GM12878 (cell line): ENCODE measurements at regions not wholly inside any gene's neighbourhood (a gene's known extent, or its start where the extent isn't known, plus 50 kb on each side); places are given as distances from the start of the nearest gene placed in this dataset.

ENCODE experiments used
- ATAC-seq: fragments of 200-7000 bp; cut with Tn5 transposase; 3 replicates; pipeline ENCODE4 v1.9.1; 2020; ENCODE audit warnings: mild to moderate bottlenecking, moderate library complexity
- BruUV-seq: library from RNA; stranded (reverse); fragments of 400-500 nt; replicated peaks from 2 replicates; lab custom pipeline; 2021; lab: Mats Ljungman, UMichigan
- CTCF ChIA-PET: fragments of 300-600 bp; sonication (Branson Sonifier 250); formaldehyde crosslinking; extraction: SDS; loops from one replicate; lab custom pipeline; 2021; ENCODE audit warnings: inconsistent platforms; lab: Yijun Ruan, JAX
- POLR2A ChIA-PET: fragments of 350-600 bp; formaldehyde crosslinking; extraction: SDS; loops from one replicate; lab custom pipeline; 2021; ENCODE audit warnings: inconsistent platforms; lab: Charles Lee
- RAD21 ChIA-PET: fragments of 300-600 bp; sonication (Branson Sonifier 250); formaldehyde crosslinking; loops from one replicate; lab custom pipeline; 2023; ENCODE audit warnings: antibody characterized with exemption; ENCODE audit not compliant: unreplicated experiment; lab: Charles Lee
- SMC1A ChIA-PET: fragments of 300-600 bp; sonication (Branson Sonifier 250); formaldehyde crosslinking; loops from one replicate; lab custom pipeline; 2023; ENCODE audit not compliant: unreplicated experiment, uncharacterized antibody; lab: Charles Lee
- DNase-seq: peaks from one replicate; pipeline ENCODE4 v3.0.0-alpha.2; 2011; ENCODE audit warnings: low read depth, low spot score
- FAIRE-seq: peaks from 3 replicates; lab custom pipeline; 2011; peaks lifted over from hg19 to GRCh38; lab: Jason Lieb, UNC
- H2AFZ ChIP-seq: 2 replicates; pipeline ENCODE4 v1.6.0; 2011; ENCODE audit warnings: low read depth, low read length, control low read depth; ENCODE audit not compliant: control insufficient read depth
- H3K27ac ChIP-seq: 2 replicates; pipeline ENCODE4 v1.5.1; 2011; ENCODE audit warnings: control low read depth; ENCODE audit not compliant: control insufficient read depth, insufficient read depth
- H3K27me3 ChIP-seq, 2 experiments: replicated peaks in 1 of 2; 2 replicates each; pipeline versions ENCODE4 v1.6.0 to v1.6.1; 2011; ENCODE audit warnings: low read length in 1 of 2; ENCODE audit not compliant: control insufficient read depth in 2 of 2, insufficient read depth in 2 of 2
- H3K36me3 ChIP-seq, 2 experiments: 2 replicates each; pipeline ENCODE4 v1.5.1; 2011; ENCODE audit warnings: low read length in 1 of 2; ENCODE audit not compliant: control insufficient read depth in 2 of 2, insufficient read depth in 2 of 2
- H3K4me1 ChIP-seq: 2 replicates; pipeline ENCODE4 v1.6.1; 2011; ENCODE audit warnings: mild to moderate bottlenecking, low read length, moderate library complexity, mixed read lengths; ENCODE audit not compliant: control insufficient read depth, insufficient read depth
- H3K4me2 ChIP-seq: 2 replicates; pipeline ENCODE4 v1.6.0; 2011; ENCODE audit warnings: control low read depth; ENCODE audit not compliant: control insufficient read depth, insufficient read depth
- H3K4me3 ChIP-seq: fragments of 200-600 bp; sonication (generic); 2 replicates; pipeline ENCODE4 v1.5.1; 2016
- H3K79me2 ChIP-seq: 2 replicates; pipeline ENCODE4 v1.6.0; 2011; ENCODE audit warnings: low read length; ENCODE audit not compliant: control insufficient read depth, insufficient read depth
- H3K9ac ChIP-seq: 2 replicates; pipeline ENCODE4 v1.8.0; 2011; ENCODE audit warnings: low read length, control low read depth, mixed read lengths; ENCODE audit not compliant: control insufficient read depth, insufficient read depth
- H3K9me3 ChIP-seq: replicated peaks from 3 replicates; pipeline ENCODE4 v1.5.1; 2011; ENCODE audit warnings: mild to moderate bottlenecking, low read length; ENCODE audit not compliant: control insufficient read depth, insufficient read depth
- H4K20me1 ChIP-seq: 2 replicates; pipeline ENCODE4 v1.6.0; 2011; ENCODE audit not compliant: control insufficient read depth, insufficient read depth
- CHD2 ChIP-seq: IDR thresholded peaks from 2 replicates; pipeline ENCODE4 v1.6.1; 2011; ENCODE audit warnings: low read depth, low read length, improper control_type of control experiment, borderline replicate concordance
- ESRRA ChIP-seq: IDR thresholded peaks from 2 replicates; pipeline ENCODE4 v1.6.1; 2012; ENCODE audit warnings: mild to moderate bottlenecking, low read length, improper control_type of control experiment
- FOXM1 ChIP-seq: IDR thresholded peaks from 2 replicates; pipeline ENCODE4 v1.6.1; 2012; ENCODE audit warnings: low read depth, mild to moderate bottlenecking, inconsistent platforms, low read length, moderate library complexity
- IKZF1 ChIP-seq: fragments of 450-650 bp; conservative IDR thresholded peaks from 2 replicates; pipeline ENCODE4 v1.6.1; 2017; ENCODE audit warnings: antibody characterized with exemption, mild to moderate bottlenecking
- KLF5 ChIP-seq: fragments of 450-650 bp; IDR thresholded peaks from 2 replicates; pipeline ENCODE4 v1.6.1; 2014; ENCODE audit warnings: mild to moderate bottlenecking; ENCODE audit not compliant: partially characterized antibody
- NR2C2 ChIP-seq: IDR thresholded peaks from 2 replicates; pipeline ENCODE4 v1.6.1; 2011; ENCODE audit warnings: borderline replicate concordance, low read depth; ENCODE audit not compliant: control insufficient read depth, insufficient read length
- NR2F1 ChIP-seq: fragments of 450-650 bp; conservative IDR thresholded peaks from 2 replicates; pipeline ENCODE4 v1.6.1; 2017; ENCODE audit warnings: mild to moderate bottlenecking
- PAX8 ChIP-seq: fragments of 450-650 bp; IDR thresholded peaks from 2 replicates; pipeline ENCODE4 v1.6.1; 2017; ENCODE audit warnings: mild to moderate bottlenecking, moderate library complexity
- SUPT20H ChIP-seq: IDR thresholded peaks from 2 replicates; pipeline ENCODE4 v1.6.1; 2011; ENCODE audit warnings: low read depth, mild to moderate bottlenecking, low read length, moderate library complexity, borderline replicate concordance; ENCODE audit not compliant: control insufficient read depth
- YBX1 ChIP-seq: fragments of 450-650 bp; IDR thresholded peaks from 2 replicates; pipeline ENCODE4 v1.6.1; 2016; ENCODE audit warnings: antibody characterized with exemption
- WGBS: methylation state at CpG from one replicate; pipeline ENCODE4 v1.1.6; 2016; ENCODE audit warnings: low lambda C conversion rate; ENCODE audit not compliant: insufficient replicate concordance, insufficient coverage; ENCODE audit errors: missing lambda C conversion rate; 5-methylcytosine and 5-hydroxymethylcytosine counted together
- in situ Hi-C: fragments of 300-500 bp; cut with MboI; formaldehyde crosslinking; loops from 9 replicates; pipeline ENCODE4 v1.14.3; 2018; ENCODE audit warnings: mixed read lengths
- intact Hi-C: fragments of 100-400 bp; cut with micrococcal nuclease; formaldehyde crosslinking; loops from one replicate; pipeline ENCODE4 v1.14.2; 2022; ENCODE audit not compliant: unreplicated experiment
- TF ChIP-seq, protein P1 (sequence below): IDR thresholded peaks from 2 replicates; pipeline ENCODE4 v1.6.1; 2012; ENCODE audit warnings: improper control_type of control experiment, low read depth, low read length; ENCODE audit not compliant: insufficient replicate concordance
- TF ChIP-seq, protein P2 (sequence below): fragments of 450-650 bp; IDR thresholded peaks from 2 replicates; pipeline ENCODE4 v1.6.1; 2014; ENCODE audit warnings: mild to moderate bottlenecking

DNA sequence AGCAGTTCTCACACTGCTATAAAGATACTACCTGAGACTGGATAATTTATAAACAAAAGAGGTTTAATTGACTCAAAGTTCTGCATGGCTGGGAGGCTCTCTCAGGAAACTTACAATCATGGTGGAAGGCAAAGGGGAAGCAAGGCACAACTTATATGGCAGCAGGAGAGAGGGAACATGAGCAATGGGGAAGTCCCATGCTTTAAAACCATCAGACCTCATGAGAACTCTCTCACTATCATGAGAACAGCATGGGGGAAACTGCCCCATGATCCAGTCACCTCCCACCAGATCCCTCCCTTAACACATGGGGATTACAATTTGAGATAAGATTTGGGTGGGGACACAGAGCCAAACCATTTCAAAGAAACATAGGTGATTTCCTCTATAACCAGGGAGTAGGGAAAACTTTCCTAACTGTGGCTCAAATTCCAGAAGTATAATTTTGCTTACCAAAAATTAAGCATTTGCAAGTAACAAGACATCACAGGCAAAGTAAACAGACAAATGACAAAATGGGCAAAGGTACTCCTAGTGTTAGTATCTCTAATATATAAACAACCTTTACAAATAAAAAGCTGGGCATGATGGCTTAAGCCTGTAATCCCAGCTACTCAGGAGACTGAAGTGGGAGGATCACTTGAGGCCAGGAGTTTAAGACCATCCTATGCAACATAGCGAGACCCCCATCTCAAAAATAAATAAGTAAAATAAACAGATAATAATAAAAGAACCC is 88.0 kb downstream of the KBTBD2 start:
- CTCF ChIA-PET, result interaction anchor here (0.7 kb wide), 1 partner anchor 196 kb away, joined by 3 read pairs; no protein-coding TSS in a partner anchor
- WGBS, result 90% methylated on average over 1 of the region's 1 CpG

More for the DNA sequence above, 88.0 kb downstream of the KBTBD2 start:
- Histone ChIP-seq H3K27me3 (no peaks in the 10 kb centered on the region), H3K79me2 (no peaks in the 10 kb centered on the region), H3K4me1 (no peaks in the 10 kb centered on the region), H3K4me3 (no peak overlapping the region), H3K27ac (no peak overlapping the region), H3K9ac (no peak overlapping the region), H2AFZ (no peak overlapping the region), H3K9me3 (peaks cover 7% of the 10 kb centered on the region; the same call in 2 of the 3 replicates), H3K4me2 (no peak overlapping the region), H3K36me3 (no peaks in the 10 kb centered on the region), H4K20me1 (no peaks in the 10 kb centered on the region)
- FAIRE-seq (no peak), DNase-seq (no peak), ATAC-seq (no peak)
- POLR2A ChIA-PET, result no interaction called here
- SMC1A ChIA-PET, result no interaction called here
- intact Hi-C loops, result no loop called here
- TF ChIP-seq NR2F1, result no peak
- no peak for TF ChIP-seq FOXM1
- no peak for TF ChIP-seq PAX8
- TF ChIP-seq SUPT20H, result no peak
- TF ChIP-seq, protein P1, sequence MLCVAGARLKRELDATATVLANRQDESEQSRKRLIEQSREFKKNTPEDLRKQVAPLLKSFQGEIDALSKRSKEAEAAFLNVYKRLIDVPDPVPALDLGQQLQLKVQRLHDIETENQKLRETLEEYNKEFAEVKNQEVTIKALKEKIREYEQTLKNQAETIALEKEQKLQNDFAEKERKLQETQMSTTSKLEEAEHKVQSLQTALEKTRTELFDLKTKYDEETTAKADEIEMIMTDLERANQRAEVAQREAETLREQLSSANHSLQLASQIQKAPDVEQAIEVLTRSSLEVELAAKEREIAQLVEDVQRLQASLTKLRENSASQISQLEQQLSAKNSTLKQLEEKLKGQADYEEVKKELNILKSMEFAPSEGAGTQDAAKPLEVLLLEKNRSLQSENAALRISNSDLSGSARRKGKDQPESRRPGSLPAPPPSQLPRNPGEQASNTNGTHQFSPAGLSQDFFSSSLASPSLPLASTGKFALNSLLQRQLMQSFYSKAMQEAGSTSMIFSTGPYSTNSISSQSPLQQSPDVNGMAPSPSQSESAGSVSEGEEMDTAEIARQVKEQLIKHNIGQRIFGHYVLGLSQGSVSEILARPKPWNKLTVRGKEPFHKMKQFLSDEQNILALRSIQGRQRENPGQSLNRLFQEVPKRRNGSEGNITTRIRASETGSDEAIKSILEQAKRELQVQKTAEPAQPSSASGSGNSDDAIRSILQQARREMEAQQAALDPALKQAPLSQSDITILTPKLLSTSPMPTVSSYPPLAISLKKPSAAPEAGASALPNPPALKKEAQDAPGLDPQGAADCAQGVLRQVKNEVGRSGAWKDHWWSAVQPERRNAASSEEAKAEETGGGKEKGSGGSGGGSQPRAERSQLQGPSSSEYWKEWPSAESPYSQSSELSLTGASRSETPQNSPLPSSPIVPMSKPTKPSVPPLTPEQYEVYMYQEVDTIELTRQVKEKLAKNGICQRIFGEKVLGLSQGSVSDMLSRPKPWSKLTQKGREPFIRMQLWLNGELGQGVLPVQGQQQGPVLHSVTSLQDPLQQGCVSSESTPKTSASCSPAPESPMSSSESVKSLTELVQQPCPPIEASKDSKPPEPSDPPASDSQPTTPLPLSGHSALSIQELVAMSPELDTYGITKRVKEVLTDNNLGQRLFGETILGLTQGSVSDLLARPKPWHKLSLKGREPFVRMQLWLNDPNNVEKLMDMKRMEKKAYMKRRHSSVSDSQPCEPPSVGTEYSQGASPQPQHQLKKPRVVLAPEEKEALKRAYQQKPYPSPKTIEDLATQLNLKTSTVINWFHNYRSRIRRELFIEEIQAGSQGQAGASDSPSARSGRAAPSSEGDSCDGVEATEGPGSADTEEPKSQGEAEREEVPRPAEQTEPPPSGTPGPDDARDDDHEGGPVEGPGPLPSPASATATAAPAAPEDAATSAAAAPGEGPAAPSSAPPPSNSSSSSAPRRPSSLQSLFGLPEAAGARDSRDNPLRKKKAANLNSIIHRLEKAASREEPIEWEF, result no peak
- TF ChIP-seq CHD2, result no peak
- TF ChIP-seq YBX1, result no peak
- TF ChIP-seq NR2C2, result no peak
- TF ChIP-seq ESRRA, result no peak
- TF ChIP-seq IKZF1, result no peak
- TF ChIP-seq, protein P2, sequence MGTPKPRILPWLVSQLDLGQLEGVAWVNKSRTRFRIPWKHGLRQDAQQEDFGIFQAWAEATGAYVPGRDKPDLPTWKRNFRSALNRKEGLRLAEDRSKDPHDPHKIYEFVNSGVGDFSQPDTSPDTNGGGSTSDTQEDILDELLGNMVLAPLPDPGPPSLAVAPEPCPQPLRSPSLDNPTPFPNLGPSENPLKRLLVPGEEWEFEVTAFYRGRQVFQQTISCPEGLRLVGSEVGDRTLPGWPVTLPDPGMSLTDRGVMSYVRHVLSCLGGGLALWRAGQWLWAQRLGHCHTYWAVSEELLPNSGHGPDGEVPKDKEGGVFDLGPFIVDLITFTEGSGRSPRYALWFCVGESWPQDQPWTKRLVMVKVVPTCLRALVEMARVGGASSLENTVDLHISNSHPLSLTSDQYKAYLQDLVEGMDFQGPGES, result no peak
- TF ChIP-seq KLF5, result no peak
- RAD21 ChIA-PET, result no interaction called here
- BruUV-seq, result no TSS peak
- in situ Hi-C loops, result no loop called here
